HepG2 (cell line): ENCODE measurements at regions not wholly inside any gene's neighbourhood (a gene's known extent, or its start where the extent isn't known, plus 50 kb on each side); places are given as distances from the start of the nearest gene placed in this dataset.
A peak's percentile ranks its signal among the peaks of the same experiment; 100 is the strongest.

ENCODE experiments used
- BORCS8-MEF2B ChIP-seq: sonication (generic); formaldehyde crosslinking; IDR thresholded peaks from 2 replicates; pipeline ENCODE4 v1.8.0; 2022; ENCODE audit warnings: mild to moderate bottlenecking, missing genetic modification reagents
- CEBPG ChIP-seq: IDR thresholded peaks from 2 replicates; pipeline ENCODE4 v1.6.1; 2016
- CENPX ChIP-seq: sonication (generic); formaldehyde crosslinking; IDR thresholded peaks from 2 replicates; pipeline ENCODE4 v1.9.0; 2021; ENCODE audit warnings: mild to moderate bottlenecking, missing genetic modification reagents, moderate library complexity
- E2F2 ChIP-seq: sonication (generic); formaldehyde crosslinking; IDR thresholded peaks from 2 replicates; pipeline ENCODE4 v1.4.0; 2020; ENCODE audit warnings: missing genetic modification reagents, borderline replicate concordance
- HNF1B ChIP-seq: sonication (generic); formaldehyde crosslinking; IDR thresholded peaks from 2 replicates; pipeline ENCODE4 v1.5.1; 2020; ENCODE audit warnings: mild to moderate bottlenecking, moderate library complexity, missing genetic modification reagents
- JUNB ChIP-seq: sonication (generic); formaldehyde crosslinking; IDR thresholded peaks from 2 replicates; pipeline ENCODE4 v1.8.0; 2022; ENCODE audit warnings: missing genetic modification reagents, mild to moderate bottlenecking, borderline replicate concordance
- PATZ1 ChIP-seq: sonication (generic); formaldehyde crosslinking; IDR thresholded peaks from 2 replicates; pipeline ENCODE4 v1.4.0; 2020; ENCODE audit warnings: missing genetic modification reagents
- SALL1 ChIP-seq: sonication (generic); formaldehyde crosslinking; IDR thresholded peaks from 2 replicates; pipeline ENCODE4 v1.8.0; 2022; ENCODE audit warnings: mild to moderate bottlenecking, missing genetic modification reagents
- SMARCE1 ChIP-seq: fragments of 450-650 bp; IDR thresholded peaks from 2 replicates; pipeline ENCODE4 v1.6.1; 2017; ENCODE audit warnings: borderline replicate concordance
- TRIM22 ChIP-seq: fragments of 450-650 bp; IDR thresholded peaks from 2 replicates; pipeline ENCODE4 v1.6.1; 2017
- TSC22D2 ChIP-seq: sonication (generic); formaldehyde crosslinking; IDR thresholded peaks from 2 replicates; pipeline ENCODE4 v1.5.1; 2020; ENCODE audit warnings: missing genetic modification reagents, mild to moderate bottlenecking, borderline replicate concordance
- XBP1 ChIP-seq: sonication (generic); formaldehyde crosslinking; IDR thresholded peaks from 2 replicates; pipeline ENCODE4 v1.5.0; 2020; ENCODE audit warnings: missing genetic modification reagents
- ZBTB49 ChIP-seq: sonication (generic); formaldehyde crosslinking; IDR thresholded peaks from 2 replicates; pipeline ENCODE4 v1.4.0; 2020; ENCODE audit warnings: missing genetic modification reagents, borderline replicate concordance
- ZBTB7B ChIP-seq: sonication (generic); formaldehyde crosslinking; IDR thresholded peaks from 2 replicates; pipeline ENCODE4 v1.4.0; 2020; ENCODE audit warnings: missing genetic modification reagents
- ZNF674 ChIP-seq: sonication (generic); formaldehyde crosslinking; IDR thresholded peaks from 2 replicates; pipeline ENCODE4 v1.5.0; 2020; ENCODE audit warnings: low read depth, mild to moderate bottlenecking, missing genetic modification reagents
- ZSCAN5A ChIP-seq: sonication (generic); formaldehyde crosslinking; IDR thresholded peaks from 2 replicates; pipeline ENCODE4 v1.8.0; 2022; ENCODE audit warnings: mild to moderate bottlenecking, missing genetic modification reagents, borderline replicate concordance
- ZUFSP ChIP-seq: sonication (generic); formaldehyde crosslinking; IDR thresholded peaks from 2 replicates; pipeline ENCODE4 v1.9.0; 2021; ENCODE audit warnings: missing genetic modification reagents, mild to moderate bottlenecking, borderline replicate concordance

GRCh38 chr3:72143966-72144717, 359.2 kb upstream of the PROK2 start (continued):
- no peak for TF ChIP-seq TRIM22
- TF ChIP-seq HNF1B (CRISPR knock-in tag), result 0 out of 2 replicates have a peak, but pooled peaks have one; percentile 31
- no peak for TF ChIP-seq ZBTB49 (CRISPR knock-in tag)
- TF ChIP-seq ZSCAN5A (CRISPR knock-in tag), result no peak
- no peak for TF ChIP-seq ZUFSP (CRISPR knock-in tag)
- TF ChIP-seq ZNF674 (CRISPR knock-in tag), result no peak
- no peak for TF ChIP-seq BORCS8-MEF2B (CRISPR knock-in tag)
- TF ChIP-seq SALL1 (CRISPR knock-in tag), result no peak
- no peak for TF ChIP-seq XBP1 (CRISPR knock-in tag)
- TF ChIP-seq TSC22D2 (CRISPR knock-in tag), result no peak
- no peak for TF ChIP-seq SMARCE1
- TF ChIP-seq CENPX (CRISPR knock-in tag), result no peak
- TF ChIP-seq PATZ1 (CRISPR knock-in tag), result 0 out of 2 replicates have a peak, but pooled peaks have one; percentile 21
- TF ChIP-seq CEBPG (CRISPR knock-in tag), result no peak
- TF ChIP-seq E2F2 (CRISPR knock-in tag), result no peak
- 0 out of 2 replicates have a peak, but pooled peaks have one; percentile 38 for TF ChIP-seq ZBTB7B (CRISPR knock-in tag)
- TF ChIP-seq JUNB, result no peak
